GM19239 (cell line): ENCODE measurements at regions not wholly inside any gene's neighbourhood (a gene's known extent, or its start where the extent isn't known, plus 50 kb on each side); places are given as distances from the start of the nearest gene placed in this dataset.
A peak's percentile ranks its signal among the peaks of the same experiment; 100 is the strongest.
"Not testable (repeated sequence)": the region's sequence is repeated elsewhere in the genome, so short reads cannot be mapped to it uniquely, and the experiment has no call there.

Experiments used
- DNase-seq: peaks from one replicate; pipeline ENCODE4 v3.0.0; 2011; ENCODE audit warnings: low spot score; ENCODE audit not compliant: insufficient read length
- FAIRE-seq: peaks from 2 replicates; lab custom pipeline; 2011; peaks lifted over from hg19 to GRCh38; lab: Jason Lieb, UNC

DNA sequence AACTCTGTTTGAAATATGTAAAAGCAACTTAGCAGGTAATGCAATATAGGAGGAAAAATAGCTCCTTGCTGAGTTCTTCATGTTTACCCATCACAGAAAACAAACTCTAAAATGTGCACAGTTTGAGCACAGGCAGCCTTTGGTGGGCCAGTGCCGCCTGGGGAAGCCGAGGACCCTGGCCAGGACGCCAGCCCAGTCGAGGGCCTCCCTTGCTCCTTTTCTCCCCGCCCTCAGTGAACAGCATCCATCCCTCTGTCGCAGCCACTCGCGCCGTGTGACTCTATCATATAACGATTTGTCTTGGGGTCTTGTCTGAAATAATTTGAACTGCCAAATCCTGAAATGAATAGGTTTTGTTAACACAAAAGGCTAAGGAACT, 286.7 kb upstream of the IRX4 start:
- DNase-seq (no peak), FAIRE-seq (no peak)

DNA sequence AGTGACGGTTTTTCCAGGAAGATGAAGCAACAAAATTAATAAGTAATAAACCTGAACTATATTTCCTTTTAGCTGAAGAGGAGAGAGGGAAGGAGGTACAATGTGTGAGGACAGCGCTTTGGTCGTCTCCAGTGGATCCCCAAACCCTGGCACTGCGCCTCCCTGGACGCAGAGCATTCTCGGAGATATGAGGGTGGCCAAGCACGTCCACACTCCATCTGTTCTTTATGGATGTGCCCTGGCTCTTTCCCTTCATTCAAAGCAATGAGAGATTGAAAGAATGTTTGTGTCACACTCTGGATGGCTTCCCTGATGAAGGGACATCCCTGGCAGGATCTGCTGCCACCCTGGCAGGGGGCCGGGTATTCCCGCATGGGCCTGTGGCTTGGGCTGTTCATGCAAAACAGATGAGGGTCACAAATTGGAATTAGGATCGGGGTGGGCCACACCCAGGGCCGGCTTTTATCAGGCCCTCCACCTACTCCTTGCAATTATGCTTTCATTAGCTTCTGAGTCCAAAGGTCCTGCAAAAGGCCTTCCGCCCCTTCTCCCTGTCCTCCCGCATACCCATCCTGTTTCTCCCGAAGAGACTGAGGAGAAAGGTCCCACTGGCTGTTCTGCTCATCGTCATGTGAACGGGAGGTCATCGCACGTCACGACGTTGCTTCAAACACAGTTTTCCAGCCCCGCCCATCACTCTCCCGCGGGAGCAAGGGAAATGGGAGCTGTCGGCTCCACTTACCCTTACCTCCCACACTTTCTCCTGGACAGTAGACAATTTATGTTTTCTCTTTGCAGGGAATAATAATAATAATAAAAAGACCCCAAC, 286.1 kb upstream of the IRX4 start:
- DNase-seq (no peak), FAIRE-seq (no peak)

DNA sequence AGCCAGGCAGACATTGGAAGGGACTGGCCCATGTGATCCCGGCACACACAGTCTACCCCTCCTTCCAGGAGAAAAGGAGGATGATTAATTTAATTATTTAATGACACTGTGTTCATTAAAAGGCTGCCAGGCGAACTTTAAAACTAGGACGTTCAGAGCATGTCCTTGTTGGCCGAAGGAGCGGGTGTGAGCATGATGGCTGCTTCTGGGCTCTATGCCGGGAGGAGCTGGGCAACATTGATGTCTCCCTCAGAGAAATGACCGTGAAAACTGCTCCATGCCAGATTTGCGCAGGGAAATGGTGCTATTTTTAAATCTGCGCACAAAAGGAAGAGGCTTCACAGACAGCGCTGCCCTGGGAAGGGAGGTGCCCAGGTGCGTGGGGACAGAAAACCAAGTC, 284.9 kb upstream of the IRX4 start:
- FAIRE-seq: no peak
- no peak for DNase-seq

DNA sequence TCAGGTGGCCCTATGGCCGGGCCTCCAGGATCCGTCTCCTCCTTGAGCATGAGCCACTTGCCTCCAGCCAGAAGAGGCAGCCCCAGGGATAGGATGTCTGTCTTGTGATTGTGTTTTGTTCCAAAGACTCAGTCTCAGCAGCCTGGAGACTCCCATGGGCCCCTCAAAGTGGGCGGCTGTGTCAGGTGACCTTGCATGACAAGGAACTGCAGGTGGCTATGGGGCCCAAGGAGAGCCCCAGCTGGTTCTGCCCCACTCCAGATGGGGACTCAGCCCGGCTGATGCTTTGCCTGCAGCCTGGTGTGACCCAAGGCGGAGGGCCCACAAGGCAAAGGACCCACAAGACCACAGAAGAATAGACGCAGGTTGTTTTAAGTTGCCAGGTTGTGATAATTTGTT, 284.3 kb upstream of the IRX4 start:
- DNase-seq (no peak), FAIRE-seq (no peak)

DNA sequence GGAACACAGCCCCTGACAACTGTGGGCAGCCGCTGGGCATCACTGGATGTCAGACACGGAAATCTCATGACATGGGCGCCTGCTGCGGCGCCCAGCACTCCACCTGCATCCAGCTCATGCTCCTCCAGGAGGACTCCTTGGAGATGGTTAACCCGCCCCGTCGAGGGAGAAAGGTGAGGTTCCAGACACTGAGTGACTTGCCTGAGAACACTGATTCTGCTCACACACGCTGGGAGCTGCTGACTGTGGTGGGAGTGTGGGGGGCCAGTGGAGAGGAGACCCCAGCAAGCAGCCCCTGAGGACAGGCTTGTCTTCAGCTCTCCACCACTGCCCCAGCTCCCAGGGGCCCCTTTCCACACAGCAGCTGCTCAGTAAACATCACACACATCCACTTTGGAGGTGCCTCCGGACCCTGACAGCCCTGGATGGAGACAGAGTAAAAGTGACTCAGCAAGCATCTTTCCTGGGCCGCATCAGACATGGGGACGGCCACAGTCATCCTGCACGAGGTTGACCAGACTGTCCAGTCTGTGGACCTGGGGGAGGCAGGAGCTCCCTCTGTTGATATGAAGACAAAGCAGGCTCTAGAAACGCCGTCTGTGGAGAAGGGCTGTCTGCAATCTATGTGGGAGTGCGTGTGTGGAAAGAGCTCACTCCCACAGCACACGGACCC, 283.7 kb upstream of the IRX4 start:
- FAIRE-seq: no peak
- DNase-seq: no peak

DNA sequence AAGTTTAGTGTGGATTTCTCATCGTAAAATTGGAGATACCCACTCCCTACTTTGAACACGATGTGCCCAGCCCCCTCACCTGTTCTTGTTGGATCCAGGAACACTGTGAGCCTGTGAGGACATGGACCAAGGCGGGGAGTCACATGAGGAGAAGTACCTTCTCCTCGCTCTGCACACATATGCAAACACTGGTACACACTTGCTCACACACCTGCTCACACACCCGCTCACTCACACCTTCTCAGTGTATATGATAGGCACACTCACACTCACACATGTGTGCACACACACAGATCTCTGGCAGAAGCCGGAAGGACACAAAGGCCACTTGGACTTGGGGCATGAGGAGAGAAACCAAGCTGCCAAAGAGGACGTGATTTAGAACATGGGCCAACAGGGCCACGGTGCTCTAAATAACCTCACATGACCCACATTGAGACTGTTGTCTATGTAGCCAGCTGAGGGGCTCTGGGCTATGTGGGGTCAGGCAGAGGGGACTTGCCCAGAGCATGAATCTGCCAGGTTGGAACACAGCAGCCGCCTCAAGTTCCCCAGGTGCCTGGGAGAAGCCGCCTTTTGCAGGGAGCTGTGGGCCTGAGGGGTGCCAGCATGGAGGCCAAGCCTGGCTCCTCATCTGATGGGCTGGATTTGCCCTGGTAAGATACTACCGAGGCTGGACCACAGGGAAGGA, 283.0 kb upstream of the IRX4 start:
- DNase-seq (no peak), FAIRE-seq (no peak)

DNA sequence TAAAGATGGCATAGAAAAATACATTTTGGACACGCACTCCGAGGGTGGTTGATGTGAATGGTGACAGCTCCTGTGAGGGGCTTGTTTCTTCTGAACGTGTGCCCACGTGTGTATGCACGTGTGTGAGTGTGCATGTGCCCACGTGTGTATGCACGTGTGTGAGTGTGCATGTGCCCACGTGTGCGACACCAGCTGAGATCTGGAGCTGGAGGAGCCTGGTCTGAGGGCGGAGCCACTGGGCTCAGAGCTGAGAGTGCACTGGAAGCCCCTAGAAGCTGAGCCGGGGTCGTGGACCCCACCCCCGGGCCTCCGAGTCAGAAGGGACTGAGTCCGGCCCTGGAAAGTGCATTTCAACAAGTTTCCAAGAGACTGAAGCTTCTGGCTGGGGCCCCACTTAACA, 282.5 kb upstream of the IRX4 start:
- DNase-seq: no peak
- no peak for FAIRE-seq

DNA sequence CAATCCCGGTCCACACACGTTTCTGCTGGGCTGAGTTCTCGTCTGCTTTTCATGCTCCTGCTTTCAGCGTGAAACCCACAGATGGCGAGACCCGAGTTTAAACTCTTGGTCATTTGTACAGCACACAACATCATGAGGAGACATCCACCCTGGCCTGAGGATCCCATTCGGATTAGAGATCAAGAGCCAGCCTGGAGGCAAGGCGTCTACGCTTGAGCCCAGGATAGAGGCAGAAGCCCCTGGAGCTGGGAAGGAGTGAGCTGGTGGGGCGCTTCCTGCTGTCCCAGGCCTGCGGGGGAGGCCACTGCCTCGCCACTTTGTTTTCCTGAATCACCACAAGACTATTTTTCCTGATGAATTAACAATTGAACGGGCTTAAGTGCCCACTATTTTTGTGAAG, 281.9 kb upstream of the IRX4 start:
- no peak for FAIRE-seq

DNA sequence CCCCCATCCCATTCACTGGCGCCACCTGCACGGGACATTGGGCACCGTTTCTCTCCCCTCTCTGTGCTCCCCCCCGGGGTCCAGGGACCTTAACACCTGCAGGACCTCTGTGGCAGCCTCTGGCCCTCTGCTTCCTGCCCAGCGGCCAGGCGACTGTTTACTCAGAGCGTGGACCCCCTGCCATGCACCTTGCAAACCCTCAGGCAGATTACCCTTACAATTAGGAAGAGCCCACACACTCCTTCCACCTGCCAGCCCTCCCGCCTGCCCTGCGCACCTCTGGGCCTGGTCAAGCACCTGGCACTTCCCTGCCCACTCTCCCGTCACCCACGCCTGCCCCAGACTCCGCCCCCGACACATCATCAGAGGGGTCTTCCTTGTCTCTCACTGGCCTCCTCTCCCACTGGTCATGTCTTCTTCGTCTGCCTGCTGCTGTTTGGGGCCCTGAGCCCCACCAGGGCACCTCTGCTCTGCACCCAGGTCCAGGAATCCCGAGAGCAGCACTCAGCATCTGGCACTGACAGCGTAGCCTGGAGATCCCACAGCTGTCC, 281.3 kb upstream of the IRX4 start:
- DNase-seq (no peak), FAIRE-seq (no peak)

More for the DNA sequence above, 281.9 kb upstream of the IRX4 start:
- DNase-seq: no peak

DNA sequence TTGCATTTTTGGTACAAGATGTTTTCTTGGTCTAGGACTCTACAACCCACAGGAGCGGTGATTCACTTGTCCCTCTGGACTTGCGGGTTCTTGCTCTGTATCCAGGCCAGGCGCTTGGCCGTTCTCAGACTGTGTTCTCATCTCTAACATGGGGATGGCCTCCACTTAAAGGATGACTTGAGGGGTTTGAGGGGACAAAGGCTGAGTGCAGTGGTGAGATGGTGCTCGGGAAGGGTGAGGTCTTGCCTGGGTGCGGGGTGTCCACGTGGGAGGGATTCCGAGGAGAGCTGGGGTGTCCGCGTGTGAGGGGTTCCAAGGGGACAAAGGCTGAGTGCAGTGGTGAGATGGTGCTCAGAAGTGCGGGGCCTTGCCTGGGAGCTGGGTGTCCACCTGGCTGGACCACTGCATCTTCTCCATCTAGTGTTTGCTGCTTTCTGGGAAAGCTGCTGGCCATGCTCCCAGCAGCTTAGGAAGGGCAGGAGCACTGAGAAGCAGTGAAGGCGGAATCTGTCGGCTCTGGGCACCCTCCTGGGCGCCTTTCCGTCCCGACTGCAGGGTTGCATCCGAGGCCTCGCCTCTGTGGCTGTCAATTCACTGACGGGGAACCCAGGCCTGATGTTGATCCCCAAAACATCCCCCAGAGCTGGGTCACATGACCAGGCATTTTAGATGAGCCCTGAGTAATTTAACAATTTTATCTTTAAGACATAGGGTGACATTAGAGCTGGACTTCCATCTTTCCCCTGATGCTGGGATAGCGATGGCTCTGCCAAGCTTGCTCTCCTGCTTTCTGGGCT, 280.5 kb upstream of the IRX4 start:
- FAIRE-seq (no peak), DNase-seq (no peak)

DNA sequence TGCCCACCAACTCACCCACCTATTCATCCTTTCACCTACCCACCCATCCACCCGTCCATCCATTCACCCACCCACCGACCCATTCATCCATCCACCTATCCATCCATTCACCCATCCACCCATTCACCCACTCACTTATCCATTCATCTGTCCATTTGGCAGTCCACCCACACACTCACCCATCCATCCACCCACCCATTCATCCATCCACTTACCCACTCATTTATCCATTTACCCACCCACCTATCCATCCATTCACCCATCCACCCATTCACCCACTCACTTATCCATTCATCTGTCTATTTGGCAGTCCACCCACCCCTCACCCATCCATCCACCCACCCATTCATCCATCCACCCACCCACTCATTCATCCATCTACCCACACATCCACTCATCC, 278.1 kb upstream of the IRX4 start:
- no peak for DNase-seq
- FAIRE-seq: no peak

DNA sequence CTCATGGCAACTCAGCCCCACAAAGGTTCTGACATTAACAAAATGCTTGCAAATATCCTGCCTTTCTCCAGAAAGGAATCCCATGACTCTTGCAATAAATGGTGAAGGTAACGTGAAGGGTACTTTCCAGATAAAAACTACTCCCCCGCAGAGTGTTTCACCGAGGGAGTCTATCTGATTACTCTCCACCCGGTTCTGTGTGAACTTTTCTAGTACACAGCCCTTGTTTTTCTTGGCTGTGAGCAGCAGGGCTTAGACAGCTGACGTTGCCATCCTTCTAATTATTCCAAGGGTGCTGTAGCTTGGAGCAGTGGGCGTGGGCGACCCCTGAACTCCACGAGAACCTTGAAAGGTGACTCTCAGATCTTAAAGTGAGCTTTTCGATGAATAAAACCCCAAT, 276.0 kb upstream of the IRX4 start:
- DNase-seq (no peak), FAIRE-seq (no peak)

DNA sequence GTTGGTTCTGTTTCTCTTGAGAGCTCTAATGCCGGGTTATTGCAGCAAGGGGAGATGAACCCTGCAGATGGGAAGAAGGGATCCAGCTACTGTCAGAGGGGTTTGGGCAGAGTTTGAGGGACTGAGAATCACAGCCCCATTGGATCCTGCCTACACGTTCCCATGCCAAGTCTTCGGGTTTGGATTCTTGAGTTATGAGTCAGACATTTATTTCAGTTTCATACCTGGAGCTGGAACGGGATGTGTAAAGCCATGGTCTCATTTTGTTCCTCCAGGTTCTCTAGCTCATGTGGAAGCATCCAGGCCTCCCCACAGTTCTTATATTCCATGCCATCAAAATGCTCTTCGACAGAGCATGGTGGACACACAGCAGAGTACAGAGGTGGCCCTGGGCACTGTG, 275.4 kb upstream of the IRX4 start:
- FAIRE-seq (no peak), DNase-seq (no peak)

DNA sequence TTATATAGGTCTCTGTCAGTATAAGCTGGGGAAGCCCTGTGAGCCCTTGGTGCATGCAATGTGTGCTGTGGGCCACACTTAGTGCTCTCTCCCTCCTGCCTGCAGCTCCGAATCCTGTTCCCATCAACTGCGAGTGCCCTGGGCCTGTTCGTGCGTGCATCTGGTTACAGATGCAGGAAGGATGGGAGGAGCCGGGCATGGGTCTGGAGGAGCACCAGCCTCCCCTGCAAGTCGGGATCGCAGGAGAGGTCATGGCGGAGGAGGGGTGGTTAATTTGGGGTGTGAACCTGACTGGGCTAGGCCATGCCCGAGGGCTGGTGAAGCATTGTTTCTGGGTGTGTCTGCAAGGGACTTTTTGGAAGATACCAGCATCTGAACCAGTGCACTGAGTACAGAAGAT, 274.6 kb upstream of the IRX4 start:
- no peak for FAIRE-seq
- no peak for DNase-seq

DNA sequence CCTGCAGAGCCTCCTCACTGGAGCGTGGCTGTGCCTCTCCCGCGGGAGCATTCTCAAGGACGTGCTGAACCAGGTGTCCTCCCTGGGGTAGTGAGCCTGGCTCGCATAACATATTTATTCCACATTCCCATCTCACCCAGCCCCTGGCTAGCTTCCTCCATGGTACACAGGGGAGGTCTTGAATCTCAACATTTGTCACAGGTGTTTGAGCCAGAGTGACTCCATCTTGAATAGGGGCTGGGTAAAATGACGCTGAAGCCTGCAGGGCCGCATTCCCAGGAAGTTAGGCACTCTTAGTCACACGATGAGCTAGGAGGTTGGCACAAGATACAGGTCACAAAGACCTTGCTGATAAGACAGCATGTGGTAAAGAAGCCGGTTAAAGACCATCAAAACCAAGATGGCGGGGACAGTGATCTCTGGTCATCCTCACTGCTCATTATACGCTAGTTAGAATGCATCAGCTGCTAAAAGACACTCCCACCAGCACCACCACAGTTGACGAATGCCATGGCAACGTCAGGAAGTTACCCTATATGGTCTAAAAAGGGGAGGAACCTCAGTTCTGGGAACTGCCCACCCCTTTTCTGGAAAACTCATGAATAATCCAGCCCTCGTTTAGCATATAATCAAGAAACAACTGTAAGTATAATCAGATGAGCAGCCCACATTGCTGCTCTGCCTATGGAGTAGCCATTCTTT, 273.8 kb upstream of the IRX4 start:
- FAIRE-seq (no peak), DNase-seq (no peak)

DNA sequence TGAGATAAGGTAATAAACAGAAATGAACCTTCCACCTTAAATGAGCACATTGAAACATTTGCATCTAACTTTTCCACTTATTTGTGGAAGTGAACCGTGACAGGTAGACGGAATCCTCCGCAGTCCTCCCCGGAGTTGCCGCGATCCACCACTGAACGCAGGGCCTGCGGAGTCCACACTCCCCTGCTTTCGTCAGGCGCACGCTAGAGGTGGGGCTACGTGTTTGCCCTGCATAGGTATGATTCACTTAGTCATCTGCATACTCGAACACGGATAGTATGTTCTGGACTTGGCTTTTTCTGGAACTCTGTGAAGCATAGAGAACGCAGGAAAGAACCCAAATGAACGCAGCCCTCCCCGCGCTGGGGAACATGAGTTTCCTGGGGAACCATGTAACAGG, 272.8 kb upstream of the IRX4 start:
- FAIRE-seq: no peak
- DNase-seq: no peak

DNA sequence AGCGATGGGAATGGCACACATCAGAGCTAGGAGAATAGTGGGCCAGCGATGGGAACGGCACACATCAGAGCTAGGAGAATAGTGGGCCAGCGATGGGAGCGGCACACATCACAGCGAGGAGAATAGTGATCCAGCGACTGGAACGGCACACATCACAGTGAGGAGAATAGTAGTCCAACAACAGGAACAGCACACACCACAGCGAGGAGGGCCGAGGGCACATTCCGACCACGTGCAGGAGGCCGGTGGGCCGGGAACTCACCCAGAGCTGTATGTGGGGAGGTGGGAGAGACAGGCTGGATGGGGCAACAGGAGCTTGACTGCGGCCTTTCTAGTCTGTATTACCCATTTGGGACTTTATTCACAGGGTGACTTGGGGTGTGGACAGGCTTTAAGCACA, 271.1 kb upstream of the IRX4 start:
- DNase-seq: no peak
- FAIRE-seq: no peak

DNA sequence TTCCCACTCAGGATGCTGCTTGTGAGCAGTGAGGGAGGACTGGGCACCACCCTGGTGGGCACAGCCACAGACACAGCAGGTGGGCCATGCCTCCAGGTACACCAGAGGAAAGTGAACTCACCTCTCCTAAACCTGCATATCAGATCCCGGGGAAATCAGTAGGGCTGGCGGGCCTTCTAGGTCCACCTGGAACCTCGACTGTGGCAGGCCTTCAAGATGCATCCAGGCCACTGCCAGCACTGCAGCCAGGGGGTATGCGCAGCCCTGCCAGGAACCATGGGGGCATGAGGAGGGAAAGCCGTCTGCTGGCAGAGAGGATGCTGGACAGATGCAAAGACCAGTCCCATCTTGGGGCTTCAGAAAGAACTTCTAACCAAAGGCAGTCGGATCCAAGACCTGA, 270.6 kb upstream of the IRX4 start:
- FAIRE-seq (no peak), DNase-seq (no peak)

DNA sequence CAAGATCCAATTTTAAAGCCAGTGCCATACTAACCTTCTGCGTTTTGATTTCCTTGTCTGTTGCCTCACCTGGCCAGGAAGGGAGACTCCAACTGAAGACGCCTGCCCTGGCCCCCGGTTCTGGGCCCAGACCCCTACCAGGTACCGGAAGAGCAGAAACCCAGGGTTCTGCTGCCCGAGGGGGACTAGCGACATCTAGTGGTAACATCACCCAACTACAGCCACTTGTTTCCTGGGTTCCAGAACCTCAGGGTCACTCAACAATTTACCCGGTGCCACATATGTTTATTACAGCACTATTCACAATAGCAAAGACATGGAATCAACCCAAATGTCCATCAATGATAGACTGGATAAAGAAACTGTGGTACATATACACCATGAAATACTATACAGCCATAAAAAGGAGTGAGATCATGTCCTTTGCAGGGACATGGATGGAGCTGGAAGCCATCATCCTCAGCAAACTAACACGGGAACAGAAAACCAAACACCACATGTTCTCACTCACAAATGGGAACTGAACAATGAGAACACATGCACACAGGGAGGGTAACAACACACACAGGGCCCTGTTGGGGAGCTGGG, 268.7 kb upstream of the IRX4 start:
- FAIRE-seq: not testable (repeated sequence)
- DNase-seq: peak; percentile 48

DNA sequence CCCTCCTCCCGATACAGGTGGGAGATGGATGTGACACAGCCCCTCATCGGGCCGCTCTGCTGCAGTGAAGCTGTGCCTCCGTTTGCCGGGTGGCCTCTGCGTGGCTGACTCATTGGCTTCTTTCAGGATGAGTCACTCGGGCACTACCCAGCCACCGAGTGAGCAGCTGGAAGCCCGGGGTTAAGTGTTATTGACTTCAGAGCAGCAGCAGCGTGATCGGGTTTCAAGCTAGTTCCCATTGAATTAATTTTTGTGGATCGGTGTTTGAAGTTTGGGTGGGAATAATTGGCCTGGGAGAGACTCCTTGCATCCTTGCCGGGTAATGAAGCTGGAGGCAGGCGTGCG, 266.4 kb upstream of the IRX4 start:
- DNase-seq: no peak
- FAIRE-seq: no peak
